ENCODE measurements at regions not wholly inside any gene's neighbourhood (a gene's known extent, or its start where the extent isn't known, plus 50 kb on each side); places are given as distances from the start of the nearest gene placed in this dataset.
A peak's percentile ranks its signal among the peaks of the same experiment; 100 is the strongest.

GRCh38 chr2:198628596-198628995 is 824.2 kb downstream of the PLCL1 start:
- Histone ChIP-seq H2AFZ (ENCODE audit: low read depth, low read length) (no peak overlapping the region), H3K27me3 (ENCODE audit: low read depth, low read length) (no peaks in the 10 kb centered on the region)
- TF ChIP-seq CTCF (IDR thresholded peaks at IDR 0.05; ENCODE audit: low read depth, low read length) (no peak), EZH2phosphoT487 (IDR thresholded peaks at IDR 0.05; ENCODE audit: low read depth) (no peak)

GRCh38 chr2:198622986-198623730 is 818.8 kb downstream of the PLCL1 start:
- Histone ChIP-seq H3K27me3 (ENCODE audit: low read depth, low read length) (no peaks in the 10 kb centered on the region), H3K9ac (ENCODE audit: low read length) (no peak overlapping the region), H3K4me3 (ENCODE audit: low read length) (no peak overlapping the region), H3K9me3 (ENCODE audit: insufficient read depth, low read length) (no peaks in the 10 kb centered on the region), H3K27ac (ENCODE audit: low read length) (no peak overlapping the region), H3K4me2 (ENCODE audit: low read length) (no peak overlapping the region), H3K79me2 (ENCODE audit: low read length) (no peaks in the 10 kb centered on the region), H2AFZ (ENCODE audit: low read depth, low read length) (no peak overlapping the region), H4K20me1 (ENCODE audit: insufficient read depth, low read length) (no peaks in the 10 kb centered on the region), H3K36me3 (replicated peaks; ENCODE audit: low read depth, low read length) (no peaks in the 10 kb centered on the region), H3K4me1 (ENCODE audit: low read length) (no peaks in the 10 kb centered on the region)
- TF ChIP-seq CTCF (IDR thresholded peaks at IDR 0.05; ENCODE audit: low read depth, low read length) (no peak), EZH2phosphoT487 (IDR thresholded peaks at IDR 0.05; ENCODE audit: low read depth) (no peak)

More at GRCh38 chr2:198628596-198628995, 824.2 kb downstream of the PLCL1 start:
- Histone ChIP-seq H3K36me3 (replicated peaks; ENCODE audit: low read depth, low read length) (no peaks in the 10 kb centered on the region), H3K4me1 (ENCODE audit: low read length) (no peaks in the 10 kb centered on the region), H3K9me3 (ENCODE audit: insufficient read depth, low read length) (no peaks in the 10 kb centered on the region), H3K4me3 (ENCODE audit: low read length) (no peak overlapping the region), H3K27ac (ENCODE audit: low read length) (no peak overlapping the region), H3K9ac (ENCODE audit: low read length) (no peak overlapping the region), H3K79me2 (ENCODE audit: low read length) (no peaks in the 10 kb centered on the region), H4K20me1 (ENCODE audit: insufficient read depth, low read length) (no peaks in the 10 kb centered on the region), H3K4me2 (ENCODE audit: low read length) (no peak overlapping the region)

- Histone ChIP-seq H4K20me1 (ENCODE audit: insufficient read depth, low read length) (no peaks in the 10 kb centered on the region), H3K4me1 (ENCODE audit: low read length) (peaks cover 4% of the 10 kb centered on the region; the same call in 1 of the 2 replicates), H3K27ac (ENCODE audit: low read length) (no peak overlapping the region), H3K9ac (ENCODE audit: low read length) (no peak overlapping the region), H2AFZ (ENCODE audit: low read depth, low read length) (no peak overlapping the region), H3K4me2 (ENCODE audit: low read length) (peak overlapping the region; percentile 35), H3K4me3 (ENCODE audit: low read length) (no peak overlapping the region), H3K27me3 (ENCODE audit: low read depth, low read length) (0 out of 2 replicates have a peak, but pooled peaks cover 3% of the 10 kb centered on the region), H3K79me2 (ENCODE audit: low read length) (no peaks in the 10 kb centered on the region), H3K9me3 (ENCODE audit: insufficient read depth, low read length) (no peaks in the 10 kb centered on the region), H3K36me3 (replicated peaks; ENCODE audit: low read depth, low read length) (no peaks in the 10 kb centered on the region)
- no peak for TF ChIP-seq CTCF (IDR thresholded peaks at IDR 0.05; ENCODE audit: low read depth, low read length)
- TF ChIP-seq EZH2phosphoT487 (IDR thresholded peaks at IDR 0.05; ENCODE audit: low read depth), result no peak
Observed at GRCh38 chr2:198615972-198616371, 811.6 kb downstream of the PLCL1 start.

GRCh38 chr2:198611201-198611600 is 806.8 kb downstream of the PLCL1 start:
- no peak overlapping the region for H3K9ac ChIP-seq (ENCODE audit: low read length)
- no peaks in the 10 kb centered on the region for H3K79me2 ChIP-seq (ENCODE audit: low read length)
- no peak overlapping the region for H3K27ac ChIP-seq (ENCODE audit: low read length)
- H3K9me3 ChIP-seq (ENCODE audit: insufficient read depth, low read length), result no peaks in the 10 kb centered on the region
- H3K27me3 ChIP-seq (ENCODE audit: low read depth, low read length), result 0 out of 2 replicates have a peak, but pooled peaks cover 3% of the 10 kb centered on the region
- no peak overlapping the region for H2AFZ ChIP-seq (ENCODE audit: low read depth, low read length)
- H3K4me2 ChIP-seq (ENCODE audit: low read length), result no peak overlapping the region
- peaks cover 3% of the 10 kb centered on the region; the same call in 1 of the 2 replicates for H3K4me1 ChIP-seq (ENCODE audit: low read length)
- TF ChIP-seq EZH2phosphoT487 (IDR thresholded peaks at IDR 0.05; ENCODE audit: low read depth), result no peak
- TF ChIP-seq CTCF (IDR thresholded peaks at IDR 0.05; ENCODE audit: low read depth, low read length), result no peak
- H3K4me3 ChIP-seq (ENCODE audit: low read length), result no peak overlapping the region
- no peaks in the 10 kb centered on the region for H4K20me1 ChIP-seq (ENCODE audit: insufficient read depth, low read length)
- H3K36me3 ChIP-seq (replicated peaks; ENCODE audit: low read depth, low read length), result no peaks in the 10 kb centered on the region

Measured in OCI-LY3 (cell line).